AG20443 (cell line): ENCODE measurements at regions not wholly inside any gene's neighbourhood (a gene's known extent, or its start where the extent isn't known, plus 50 kb on each side); places are given as distances from the start of the nearest gene placed in this dataset.
"Not testable (repeated sequence)": the region's sequence is repeated elsewhere in the genome, so short reads cannot be mapped to it uniquely, and the experiment has no call there.

Source experiments
- DNase-seq: peaks from one replicate; pipeline ENCODE4 v3.0.0; 2012; ENCODE audit warnings: low spot score, mixed read lengths

GRCh38 chr7:29619111-29619510 lies 55.5 kb downstream of the PRR15 start:
- DNase-seq = no peak

GRCh38 chr7:29619848-29620555 lies 56.4 kb downstream of the PRR15 start:
- DNase-seq = no peak

- DNase-seq = no peak
Measured at GRCh38 chr7:29620556-29620930, 56.9 kb downstream of the PRR15 start.

- DNase-seq = peak; percentile 93
Measured at GRCh38 chr7:29622335-29623265, 59.0 kb downstream of the PRR15 start.

GRCh38 chr7:29623973-29624372 lies 60.3 kb downstream of the PRR15 start:
- no peak for DNase-seq

GRCh38 chr7:29626730-29627129 lies 63.1 kb downstream of the PRR15 start:
- no peak for DNase-seq

- no peak for DNase-seq
Measured at GRCh38 chr7:29627631-29628030, 64.0 kb downstream of the PRR15 start.

GRCh38 chr7:29629507-29629906 lies 65.9 kb downstream of the PRR15 start:
- no peak for DNase-seq

- peak; percentile 24 for DNase-seq
Measured at GRCh38 chr7:29635067-29636008, 71.7 kb downstream of the PRR15 start.

- DNase-seq = no peak
Measured at GRCh38 chr7:29636009-29636351, 72.3 kb downstream of the PRR15 start.

GRCh38 chr7:29637374-29637773 lies 73.7 kb downstream of the PRR15 start:
- no peak for DNase-seq

- DNase-seq = not testable (repeated sequence)
Measured at GRCh38 chr7:29638841-29639240, 75.2 kb downstream of the PRR15 start.

- no peak for DNase-seq
Measured at GRCh38 chr7:29639386-29639785, 75.8 kb downstream of the PRR15 start.

GRCh38 chr7:29639886-29640595 lies 76.4 kb downstream of the PRR15 start:
- DNase-seq = no peak

- DNase-seq = no peak
Measured at GRCh38 chr7:29641651-29642050, 78.0 kb downstream of the PRR15 start.

- DNase-seq = no peak
Measured at GRCh38 chr7:29642494-29643155, 79.0 kb downstream of the PRR15 start.

GRCh38 chr7:29646116-29646515 lies 82.5 kb downstream of the PRR15 start:
- not testable (repeated sequence) for DNase-seq

GRCh38 chr7:29647020-29647654 lies 83.5 kb downstream of the PRR15 start:
- no peak for DNase-seq

GRCh38 chr7:29647691-29648210 lies 84.1 kb downstream of the PRR15 start:
- DNase-seq = not testable (repeated sequence)

- DNase-seq = no peak
Measured at GRCh38 chr7:29649028-29649716, 85.5 kb downstream of the PRR15 start.
